ENCODE measurements at regions not wholly inside any gene's neighbourhood (a gene's known extent, or its start where the extent isn't known, plus 50 kb on each side); places are given as distances from the start of the nearest gene placed in this dataset.

DNA sequence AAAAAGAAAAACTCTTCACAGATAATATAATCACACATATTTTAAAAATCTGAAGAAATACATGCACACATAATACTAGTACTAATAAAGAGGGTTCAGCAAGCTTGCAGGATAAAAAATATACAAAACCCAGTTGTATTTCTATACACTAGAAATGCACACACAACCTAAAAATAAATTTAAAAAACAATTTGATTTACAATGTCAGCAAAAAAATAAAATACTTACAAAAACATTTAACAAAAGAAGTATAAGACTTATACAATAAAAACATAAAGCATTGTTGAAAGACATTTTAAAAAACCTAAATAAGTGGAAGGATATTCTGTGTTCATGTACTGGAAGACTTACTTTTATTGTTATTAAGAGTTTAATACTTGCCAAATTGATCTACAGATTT lies 81.7 kb upstream of the ALK start:
- no peak overlapping the region for H2AFZ ChIP-seq (ENCODE audit: low read length)
- H3K4me1 Mint-ChIP-seq: no peaks in the 10 kb centered on the region
- no peaks in the 10 kb centered on the region; a peak in 1 of 7 replicates for H3K36me3 Mint-ChIP-seq (ENCODE audit: insufficient read depth in 1 of 3, low read depth in 3 of 3)
- H3K9me3 ChIP-seq (ENCODE audit: control insufficient read depth, low read depth, low read length): no peaks in the 10 kb centered on the region
- H2BK120ac ChIP-seq (ENCODE audit: low read depth, low read length, poor library complexity, severe bottlenecking): no peak overlapping the region
- no peak overlapping the region for H3K56ac ChIP-seq (ENCODE audit: insufficient read length, low read depth, low read length)
- no peak overlapping the region for H4K8ac ChIP-seq (replicated peaks; ENCODE audit: insufficient read length, low read depth, low read length)
- no peak overlapping the region for H4K5ac ChIP-seq (ENCODE audit: insufficient read length, low read depth, low read length)
- no peak overlapping the region for H3K27ac ChIP-seq (ENCODE audit: insufficient read length, low read depth, low read length)
- no peak overlapping the region for H2BK5ac ChIP-seq (ENCODE audit: insufficient read length, low read length)
- no peaks in the 10 kb centered on the region for H3K79me2 ChIP-seq (ENCODE audit: insufficient read depth, low read length)
- H3T11ph ChIP-seq (ENCODE audit: low read length): no peak overlapping the region
- no peak overlapping the region for H2BK12ac ChIP-seq (ENCODE audit: insufficient read length, low read depth, low read length)
- no peak for DNase-seq
- H3K18ac ChIP-seq (ENCODE audit: insufficient read length, low read depth, low read length): no peak overlapping the region
- H3K9me3 Mint-ChIP-seq: peaks cover 2 to 6% of the 10 kb centered on the region in 2 experiments; a peak in 3 of 5 replicates
- no peaks in the 10 kb centered on the region for H4K20me1 ChIP-seq (ENCODE audit: control insufficient read depth, insufficient read depth, insufficient read length)
- no peak overlapping the region for H2AK5ac ChIP-seq (ENCODE audit: insufficient read length, low read length)
- no peak overlapping the region for H3K27ac Mint-ChIP-seq
- H3K14ac ChIP-seq (ENCODE audit: insufficient read depth, low read length): no peak overlapping the region
- H3K4me2 ChIP-seq (ENCODE audit: insufficient read depth, insufficient read length, low read length): no peak overlapping the region
- H3K9ac ChIP-seq (ENCODE audit: extremely low read depth, insufficient read length, low read length): no peak overlapping the region
- H2BK20ac ChIP-seq (ENCODE audit: low read depth, low read length, poor library complexity, severe bottlenecking): no peak overlapping the region
- H3K27me3 ChIP-seq (ENCODE audit: insufficient read depth, low read length): no peaks in the 10 kb centered on the region
- no peak overlapping the region for H3K4ac ChIP-seq (ENCODE audit: low read depth, low read length)
- no peak overlapping the region for H2BK15ac ChIP-seq (ENCODE audit: low read depth, low read length)
- no peaks in the 10 kb centered on the region for H3K79me1 ChIP-seq (ENCODE audit: insufficient read depth, low read depth, low read length, poor library complexity, severe bottlenecking)
- no peak overlapping the region for H3K4me3 Mint-ChIP-seq
- no peaks in the 10 kb centered on the region; the same call in none of the 2 replicates for H3K27me3 Mint-ChIP-seq (ENCODE audit: low read depth)
- H3K23ac ChIP-seq (ENCODE audit: insufficient read length, low read depth, low read length): no peak overlapping the region
- H3K4me1 ChIP-seq (ENCODE audit: insufficient read depth, low read length): no peaks in the 10 kb centered on the region
- H3K23me2 ChIP-seq (ENCODE audit: insufficient read length, low read depth, low read length, poor library complexity, severe bottlenecking): no peaks in the 10 kb centered on the region
- no peak overlapping the region for H4K91ac ChIP-seq (ENCODE audit: insufficient read length, low read depth, low read length)
- TF ChIP-seq, protein P1, sequence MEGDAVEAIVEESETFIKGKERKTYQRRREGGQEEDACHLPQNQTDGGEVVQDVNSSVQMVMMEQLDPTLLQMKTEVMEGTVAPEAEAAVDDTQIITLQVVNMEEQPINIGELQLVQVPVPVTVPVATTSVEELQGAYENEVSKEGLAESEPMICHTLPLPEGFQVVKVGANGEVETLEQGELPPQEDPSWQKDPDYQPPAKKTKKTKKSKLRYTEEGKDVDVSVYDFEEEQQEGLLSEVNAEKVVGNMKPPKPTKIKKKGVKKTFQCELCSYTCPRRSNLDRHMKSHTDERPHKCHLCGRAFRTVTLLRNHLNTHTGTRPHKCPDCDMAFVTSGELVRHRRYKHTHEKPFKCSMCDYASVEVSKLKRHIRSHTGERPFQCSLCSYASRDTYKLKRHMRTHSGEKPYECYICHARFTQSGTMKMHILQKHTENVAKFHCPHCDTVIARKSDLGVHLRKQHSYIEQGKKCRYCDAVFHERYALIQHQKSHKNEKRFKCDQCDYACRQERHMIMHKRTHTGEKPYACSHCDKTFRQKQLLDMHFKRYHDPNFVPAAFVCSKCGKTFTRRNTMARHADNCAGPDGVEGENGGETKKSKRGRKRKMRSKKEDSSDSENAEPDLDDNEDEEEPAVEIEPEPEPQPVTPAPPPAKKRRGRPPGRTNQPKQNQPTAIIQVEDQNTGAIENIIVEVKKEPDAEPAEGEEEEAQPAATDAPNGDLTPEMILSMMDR (conservative IDR thresholded peaks at IDR 0.05): no peak
